ENCODE measurements at regions not wholly inside any gene's neighbourhood (a gene's known extent, or its start where the extent isn't known, plus 50 kb on each side); places are given as distances from the start of the nearest gene placed in this dataset.
"Not testable (repeated sequence)": the region's sequence is repeated elsewhere in the genome, so short reads cannot be mapped to it uniquely, and the experiment has no call there.

DNA sequence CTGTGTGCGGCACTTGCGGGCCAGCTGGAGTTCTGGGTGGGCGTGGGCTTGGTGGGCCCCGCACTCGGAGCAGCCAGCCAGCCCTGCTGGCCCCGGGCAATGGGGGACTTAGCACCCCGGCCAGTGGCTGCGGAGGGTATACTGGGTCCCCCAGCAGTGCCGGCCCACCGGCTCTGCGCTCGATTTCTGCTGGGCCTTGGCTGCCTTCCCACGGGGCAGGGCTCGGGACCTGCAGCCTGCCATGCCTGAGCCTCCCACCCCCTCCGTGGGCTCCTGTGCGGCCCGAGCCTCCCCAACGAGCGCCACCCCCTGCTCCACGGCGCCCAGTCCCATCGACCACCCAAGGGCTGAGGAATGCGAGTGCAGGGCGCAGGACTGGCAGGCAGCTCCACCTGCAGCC, 96.1 kb upstream of the MYRIP start:
- not testable (repeated sequence) for H3K9me3 ChIP-seq (ENCODE audit: control insufficient read depth, insufficient read depth, low read length); H3K27me3 ChIP-seq (ENCODE audit: control insufficient read depth, insufficient read depth, low read length); H3K9ac ChIP-seq (ENCODE audit: low read depth, low read length); H3K36me3 ChIP-seq (ENCODE audit: control insufficient read depth, insufficient read depth, low read length); H3K4me3 ChIP-seq (ENCODE audit: low read depth, low read length); H3K4me1 ChIP-seq (ENCODE audit: control insufficient read depth, insufficient read depth, low read length); H3K27ac ChIP-seq (ENCODE audit: low read depth, low read length)

DNA sequence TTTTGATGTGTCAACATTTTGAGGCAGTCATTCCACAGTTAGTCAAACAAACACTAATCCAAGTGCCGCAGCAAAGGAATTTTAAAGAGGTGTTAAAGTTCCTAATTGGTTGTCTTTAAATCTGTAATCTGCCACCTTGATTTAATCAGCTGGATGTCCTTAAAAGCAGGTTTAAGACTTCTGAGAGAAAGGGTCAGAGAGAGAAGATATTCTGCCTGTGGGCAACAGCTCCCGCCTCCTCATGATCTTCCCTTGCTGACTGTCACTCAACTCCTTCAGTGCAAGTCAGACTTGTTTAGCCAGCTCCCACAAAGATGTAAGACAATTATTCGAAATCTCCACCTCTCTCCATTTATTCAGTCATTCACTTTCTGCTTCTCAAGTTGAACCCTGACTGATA, 92.6 kb upstream of the MYRIP start:
- Histone ChIP-seq H3K36me3 (ENCODE audit: control insufficient read depth, insufficient read depth, low read length) (no peaks in the 10 kb centered on the region), H3K27me3 (ENCODE audit: control insufficient read depth, insufficient read depth, low read length) (no peaks in the 10 kb centered on the region), H3K9ac (ENCODE audit: low read depth, low read length) (no peak overlapping the region), H3K4me1 (ENCODE audit: control insufficient read depth, insufficient read depth, low read length) (no peaks in the 10 kb centered on the region; the same call in 1 of the 2 replicates), H3K4me3 (ENCODE audit: low read depth, low read length) (no peak overlapping the region), H3K27ac (ENCODE audit: low read depth, low read length) (no peak overlapping the region), H3K9me3 (ENCODE audit: control insufficient read depth, insufficient read depth, low read length) (no peaks in the 10 kb centered on the region)

DNA sequence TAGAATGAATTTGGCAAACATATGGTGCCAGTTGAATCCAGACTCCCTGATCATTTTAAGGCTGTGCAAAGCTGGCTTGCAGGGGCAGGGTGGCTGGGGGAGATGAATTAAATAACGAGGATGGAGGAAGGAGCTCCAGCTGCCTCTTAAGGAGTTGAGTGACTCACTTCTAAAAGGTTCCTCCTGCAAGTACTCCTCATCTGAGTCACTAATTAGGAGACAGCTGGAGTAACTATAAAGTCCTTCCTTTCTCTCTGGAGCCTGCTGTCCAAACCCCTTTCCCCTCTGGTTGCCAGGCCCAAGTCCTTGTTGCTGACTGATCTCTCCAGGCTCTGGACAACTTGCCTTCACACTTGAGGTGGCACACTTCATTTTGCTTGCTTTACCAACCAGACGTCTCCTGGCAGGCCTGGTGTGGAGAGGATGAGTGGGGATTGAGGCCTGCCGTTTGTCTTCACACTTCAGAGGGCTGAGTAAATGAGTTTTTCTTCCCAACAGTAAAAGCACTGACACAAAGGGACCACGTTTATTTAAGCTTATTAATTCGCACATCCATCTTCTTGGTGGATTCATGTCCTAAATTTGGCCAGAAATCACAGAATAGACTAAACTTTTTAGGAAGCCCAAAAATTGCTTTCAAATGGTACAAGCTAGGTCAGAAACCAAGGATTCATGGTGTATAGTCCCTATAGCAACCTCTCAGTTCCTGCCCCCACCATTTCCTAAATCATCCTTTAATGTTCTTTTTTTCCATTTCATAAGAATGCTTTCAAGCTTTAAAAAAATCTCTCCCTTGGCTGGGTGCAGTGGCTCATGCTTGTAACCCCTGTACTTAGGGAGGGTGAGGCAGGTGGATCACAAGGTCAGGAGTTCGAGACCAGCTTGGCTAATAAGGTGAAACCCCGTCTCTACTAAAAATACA, 90.5 kb upstream of the MYRIP start:
- H3K4me1 ChIP-seq (ENCODE audit: control insufficient read depth, insufficient read depth, low read length) = no peaks in the 10 kb centered on the region; the same call in 1 of the 2 replicates
- H3K27ac ChIP-seq (ENCODE audit: low read depth, low read length) = no peak overlapping the region
- no peak overlapping the region for H3K9ac ChIP-seq (ENCODE audit: low read depth, low read length)

DNA sequence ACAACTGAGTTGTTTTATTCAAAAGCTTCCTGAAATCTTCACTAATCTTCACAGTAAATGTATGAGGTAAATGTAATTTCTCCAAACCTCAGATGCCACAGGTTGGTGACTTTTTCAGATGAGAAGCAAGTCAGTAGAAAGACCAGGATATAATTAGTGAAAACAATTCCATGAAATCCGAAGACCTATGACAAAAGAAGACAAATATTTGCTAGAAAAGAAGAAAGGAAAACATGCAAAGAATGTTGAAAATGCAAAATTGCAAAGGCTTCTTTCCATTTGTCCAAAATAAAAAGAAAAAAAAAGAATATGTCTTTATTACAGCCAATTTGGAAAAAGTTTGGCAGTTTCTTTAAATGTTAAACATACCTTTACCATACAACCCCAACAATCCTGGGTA, 88.3 kb upstream of the MYRIP start:
- Histone ChIP-seq H3K36me3 (ENCODE audit: control insufficient read depth, insufficient read depth, low read length) (no peaks in the 10 kb centered on the region), H3K4me1 (ENCODE audit: control insufficient read depth, insufficient read depth, low read length) (no peaks in the 10 kb centered on the region; the same call in 1 of the 2 replicates), H3K9ac (ENCODE audit: low read depth, low read length) (no peak overlapping the region), H3K27ac (ENCODE audit: low read depth, low read length) (no peak overlapping the region), H3K9me3 (ENCODE audit: control insufficient read depth, insufficient read depth, low read length) (no peaks in the 10 kb centered on the region), H3K4me3 (ENCODE audit: low read depth, low read length) (no peak overlapping the region), H3K27me3 (ENCODE audit: control insufficient read depth, insufficient read depth, low read length) (no peaks in the 10 kb centered on the region)

More for the DNA sequence above, 90.5 kb upstream of the MYRIP start:
- Histone ChIP-seq H3K9me3 (ENCODE audit: control insufficient read depth, insufficient read depth, low read length) (no peaks in the 10 kb centered on the region), H3K27me3 (ENCODE audit: control insufficient read depth, insufficient read depth, low read length) (no peaks in the 10 kb centered on the region), H3K36me3 (ENCODE audit: control insufficient read depth, insufficient read depth, low read length) (no peaks in the 10 kb centered on the region), H3K4me3 (ENCODE audit: low read depth, low read length) (no peak overlapping the region)

- Histone ChIP-seq H3K36me3 (ENCODE audit: control insufficient read depth, insufficient read depth, low read length) (no peaks in the 10 kb centered on the region), H3K9me3 (ENCODE audit: control insufficient read depth, insufficient read depth, low read length) (no peaks in the 10 kb centered on the region), H3K4me1 (ENCODE audit: control insufficient read depth, insufficient read depth, low read length) (no peaks in the 10 kb centered on the region; the same call in 1 of the 2 replicates), H3K4me3 (ENCODE audit: low read depth, low read length) (no peak overlapping the region), H3K27ac (ENCODE audit: low read depth, low read length) (no peak overlapping the region), H3K27me3 (ENCODE audit: control insufficient read depth, insufficient read depth, low read length) (no peaks in the 10 kb centered on the region), H3K9ac (ENCODE audit: low read depth, low read length) (no peak overlapping the region)
These were observed 85.1 kb upstream of the MYRIP start for GRCh38 chr3:39724233-39724846.

GRCh38 chr3:39725321-39725720, 84.1 kb upstream of the MYRIP start:
- Histone ChIP-seq H3K4me3 (ENCODE audit: low read depth, low read length) (no peak overlapping the region), H3K9ac (ENCODE audit: low read depth, low read length) (no peak overlapping the region), H3K4me1 (ENCODE audit: control insufficient read depth, insufficient read depth, low read length) (no peaks in the 10 kb centered on the region; the same call in 1 of the 2 replicates), H3K36me3 (ENCODE audit: control insufficient read depth, insufficient read depth, low read length) (no peaks in the 10 kb centered on the region), H3K27ac (ENCODE audit: low read depth, low read length) (no peak overlapping the region), H3K27me3 (ENCODE audit: control insufficient read depth, insufficient read depth, low read length) (no peaks in the 10 kb centered on the region), H3K9me3 (ENCODE audit: control insufficient read depth, insufficient read depth, low read length) (no peaks in the 10 kb centered on the region)

- Histone ChIP-seq H3K27ac (ENCODE audit: low read depth, low read length) (no peak overlapping the region), H3K27me3 (ENCODE audit: control insufficient read depth, insufficient read depth, low read length) (no peaks in the 10 kb centered on the region), H3K4me1 (ENCODE audit: control insufficient read depth, insufficient read depth, low read length) (no peaks in the 10 kb centered on the region), H3K36me3 (ENCODE audit: control insufficient read depth, insufficient read depth, low read length) (no peaks in the 10 kb centered on the region), H3K9ac (ENCODE audit: low read depth, low read length) (no peak overlapping the region), H3K4me3 (ENCODE audit: low read depth, low read length) (no peak overlapping the region), H3K9me3 (ENCODE audit: control insufficient read depth, insufficient read depth, low read length) (no peaks in the 10 kb centered on the region)
These were observed 82.0 kb upstream of the MYRIP start for GRCh38 chr3:39727415-39727814.

DNA sequence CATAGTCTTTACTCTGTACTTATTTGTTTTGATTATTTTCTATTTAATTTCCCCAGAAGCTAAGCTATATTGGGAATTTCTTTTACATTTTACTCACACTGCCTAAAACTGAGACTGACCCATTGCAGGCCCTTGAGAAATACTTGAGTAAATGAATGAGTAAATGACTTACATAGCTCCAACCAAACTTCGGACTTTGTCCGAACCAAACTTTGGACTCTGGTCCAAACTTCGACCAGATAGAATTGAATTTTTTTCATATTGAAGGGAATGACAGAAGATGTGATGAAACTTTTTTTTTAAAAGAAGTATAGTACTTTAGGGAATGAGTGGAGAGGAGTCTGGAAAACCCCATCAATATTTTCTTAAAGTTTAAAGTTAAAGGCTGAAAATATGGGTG, 75.6 kb upstream of the MYRIP start:
- Histone ChIP-seq H3K4me3 (ENCODE audit: low read depth, low read length) (no peak overlapping the region), H3K9me3 (ENCODE audit: control insufficient read depth, insufficient read depth, low read length) (no peaks in the 10 kb centered on the region), H3K4me1 (ENCODE audit: control insufficient read depth, insufficient read depth, low read length) (no peaks in the 10 kb centered on the region), H3K27ac (ENCODE audit: low read depth, low read length) (no peak overlapping the region), H3K36me3 (ENCODE audit: control insufficient read depth, insufficient read depth, low read length) (no peaks in the 10 kb centered on the region), H3K9ac (ENCODE audit: low read depth, low read length) (no peak overlapping the region), H3K27me3 (ENCODE audit: control insufficient read depth, insufficient read depth, low read length) (no peaks in the 10 kb centered on the region)

DNA sequence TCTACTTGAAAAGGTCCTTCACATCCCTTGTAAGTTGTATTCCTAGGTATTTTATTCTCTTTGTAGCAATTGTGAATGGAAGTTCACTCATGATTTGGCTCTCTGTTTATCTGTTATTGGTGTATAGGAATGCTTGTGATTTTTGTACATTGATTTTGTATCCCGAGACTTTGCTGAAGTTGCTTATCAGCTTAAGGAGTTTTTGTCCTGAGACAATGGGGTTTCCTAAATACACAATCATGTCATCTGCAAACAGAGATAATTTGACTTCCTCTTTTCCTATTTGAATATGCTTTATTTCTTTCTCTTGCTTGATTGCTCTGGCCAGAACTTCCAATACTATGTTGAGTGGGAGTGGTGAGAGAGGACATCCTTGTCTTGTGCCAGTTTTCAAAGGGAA, 69.8 kb upstream of the MYRIP start:
- H3K4me3 ChIP-seq (ENCODE audit: low read depth, low read length); H3K9ac ChIP-seq (ENCODE audit: low read depth, low read length); H3K36me3 ChIP-seq (ENCODE audit: control insufficient read depth, insufficient read depth, low read length); H3K4me1 ChIP-seq (ENCODE audit: control insufficient read depth, insufficient read depth, low read length); H3K9me3 ChIP-seq (ENCODE audit: control insufficient read depth, insufficient read depth, low read length); H3K27me3 ChIP-seq (ENCODE audit: control insufficient read depth, insufficient read depth, low read length); H3K27ac ChIP-seq (ENCODE audit: low read depth, low read length): not testable (repeated sequence)

- no peaks in the 10 kb centered on the region for H3K27me3 ChIP-seq (ENCODE audit: control insufficient read depth, insufficient read depth, low read length)
- H3K36me3 ChIP-seq (ENCODE audit: control insufficient read depth, insufficient read depth, low read length) = no peaks in the 10 kb centered on the region
- no peaks in the 10 kb centered on the region for H3K4me1 ChIP-seq (ENCODE audit: control insufficient read depth, insufficient read depth, low read length)
- H3K9ac ChIP-seq (ENCODE audit: low read depth, low read length) = no peak overlapping the region
- H3K9me3 ChIP-seq (ENCODE audit: control insufficient read depth, insufficient read depth, low read length) = no peaks in the 10 kb centered on the region; the same call in 1 of the 2 replicates
- H3K27ac ChIP-seq (ENCODE audit: low read depth, low read length) = no peak overlapping the region
- no peak overlapping the region for H3K4me3 ChIP-seq (ENCODE audit: low read depth, low read length)
These were observed 64.7 kb upstream of the MYRIP start for GRCh38 chr3:39744746-39745145.

- H3K9ac ChIP-seq (ENCODE audit: low read depth, low read length) = no peak overlapping the region
- H3K4me1 ChIP-seq (ENCODE audit: control insufficient read depth, insufficient read depth, low read length) = no peaks in the 10 kb centered on the region
- H3K27me3 ChIP-seq (ENCODE audit: control insufficient read depth, insufficient read depth, low read length) = no peaks in the 10 kb centered on the region
- H3K36me3 ChIP-seq (ENCODE audit: control insufficient read depth, insufficient read depth, low read length) = no peaks in the 10 kb centered on the region
- no peaks in the 10 kb centered on the region for H3K9me3 ChIP-seq (ENCODE audit: control insufficient read depth, insufficient read depth, low read length)
- no peak overlapping the region for H3K27ac ChIP-seq (ENCODE audit: low read depth, low read length)
- no peak overlapping the region for H3K4me3 ChIP-seq (ENCODE audit: low read depth, low read length)
These were observed 61.4 kb upstream of the MYRIP start for GRCh38 chr3:39748002-39748401.

All from HUES48 (cell line).